ENCODE measurements at regions not wholly inside any gene's neighbourhood (a gene's known extent, or its start where the extent isn't known, plus 50 kb on each side); places are given as distances from the start of the nearest gene placed in this dataset.

- ChIA-PET POLR2A (no interaction called here), CTCF (ENCODE audit: low intra/inter-chr PET ratio) (no interaction called here)
- H2AFZ ChIP-seq (ENCODE audit: low read depth, low read length): no peak overlapping the region
- peaks cover 0 to 4% of the 10 kb centered on the region in 2 experiments; a peak in 2 of 5 replicates for H3K4me1 ChIP-seq (replicated peaks in 1 of 2; ENCODE audit: control insufficient read depth in 2 of 2, insufficient read depth in 2 of 2, low read length in 2 of 2)
- H3K4me2 ChIP-seq (ENCODE audit: insufficient read depth, low read length): no peak overlapping the region
- in situ Hi-C loops (cut with MboI): no loop called here
- no peak for DNase-seq (ENCODE audit: extremely low read depth in 1 of 4, low spot score in 3 of 4)
- FAIRE-seq: no peak
- H3K9me1 ChIP-seq (ENCODE audit: control insufficient read depth, insufficient read depth, low read length): no peaks in the 10 kb centered on the region
- no peaks in the 10 kb centered on the region for H3K27me3 ChIP-seq (ENCODE audit: control insufficient read depth in 2 of 2, insufficient read depth in 2 of 2, low read length in 2 of 2)
- H4K20me1 ChIP-seq (replicated peaks; ENCODE audit: control insufficient read depth, insufficient read depth, low read length): peaks cover 32% of the 10 kb centered on the region
- 72% methylated on average over 3 of the region's 3 CpGs for WGBS (ENCODE audit: insufficient coverage, low coverage, missing lambda C conversion rate)
- no peaks in the 10 kb centered on the region for H3K9me3 ChIP-seq (replicated peaks; ENCODE audit: control insufficient read depth, insufficient read depth, low read depth, low read length)
- no peak overlapping the region for H3K4me3 ChIP-seq
- H3K36me3 ChIP-seq (ENCODE audit: control insufficient read depth, insufficient read depth, low read length): peaks cover 83% of the 10 kb centered on the region
- peaks cover 95% of the 10 kb centered on the region for H3K79me2 ChIP-seq (ENCODE audit: control insufficient read depth, insufficient read depth, low read length)
- no peak for ATAC-seq
- intact Hi-C loops (cut with micrococcal nuclease): no loop called here
- H3K9ac ChIP-seq (ENCODE audit: insufficient read depth in 1 of 2, low read depth in 2 of 2, low read length in 2 of 2): no peak overlapping the region
- H3K27ac ChIP-seq (ENCODE audit: extremely low read depth, low read depth, low read length): no peak overlapping the region
- BruUV-seq (replicated peaks): no TSS peak
- TF ChIP-seq ZNF146 (CRISPR knock-in tag; IDR thresholded peaks at IDR 0.05; ENCODE audit: unreplicated experiment) (no peak), GTF2F1 (IDR thresholded peaks at IDR 0.05; ENCODE audit: low read depth, low read length) (no peak), KLF16 (IDR thresholded peaks at IDR 0.05) (no peak), SOX6 (IDR thresholded peaks at IDR 0.05) (no peak), MCM5 (IDR thresholded peaks at IDR 0.05; ENCODE audit: low read depth) (no peak), ETS1 (conservative IDR thresholded peaks at IDR 0.05; ENCODE audit: control insufficient read depth, low read depth, low read length) (no peak), SMARCA5 (IDR thresholded peaks at IDR 0.05) (no peak), POLR2G (IDR thresholded peaks at IDR 0.05; ENCODE audit: low read depth, low read length) (no peak), CBFA2T3 (IDR thresholded peaks at IDR 0.05) (no peak), BCL6 (CRISPR knock-in tag; IDR thresholded peaks at IDR 0.05) (no peak), SRSF7 (optimal IDR thresholded peaks at IDR 0.05; ENCODE audit: low read depth, low read length) (no peak), ZNF695 (CRISPR knock-in tag; IDR thresholded peaks at IDR 0.05) (no peak), ZNF3 (CRISPR knock-in tag; IDR thresholded peaks at IDR 0.05) (no peak), NR1H2 (CRISPR knock-in tag; IDR thresholded peaks at IDR 0.05) (no peak), ZNF76 (CRISPR knock-in tag; IDR thresholded peaks at IDR 0.05; ENCODE audit: borderline replicate concordance) (no peak), HLTF (IDR thresholded peaks at IDR 0.05) (no peak)
These were observed 105.5 kb upstream of the RGPD4 start for GRCh38 chr2:107721178-107721577.

All from K562 (cell line).